Endodermal cell (in vitro differentiated cells): ENCODE measurements at regions not wholly inside any gene's neighbourhood (a gene's known extent, or its start where the extent isn't known, plus 50 kb on each side); places are given as distances from the start of the nearest gene placed in this dataset.

Source experiments
- DNase-seq: peaks from one replicate; pipeline ENCODE4 v3.0.0-alpha.2; 2017
- H3K27ac ChIP-seq: 2 replicates; pipeline ENCODE4 v1.5.1; 2013; ENCODE audit warnings: mild to moderate bottlenecking, low read depth, low read length, moderate library complexity
- H3K27me3 ChIP-seq: 2 replicates; pipeline ENCODE4 v1.6.1; 2013; ENCODE audit warnings: mild to moderate bottlenecking, low read length, moderate library complexity; ENCODE audit not compliant: insufficient read depth, control insufficient read depth, poor library complexity, severe bottlenecking
- H3K36me3 ChIP-seq: 2 replicates; pipeline ENCODE4 v1.7.0; 2013; ENCODE audit warnings: mild to moderate bottlenecking, low read length, moderate library complexity; ENCODE audit not compliant: control insufficient read depth, insufficient read depth
- H3K4me1 ChIP-seq: one replicate; pipeline ENCODE4 v1.7.0; 2013; ENCODE audit warnings: low read length; ENCODE audit not compliant: control insufficient read depth, insufficient read depth
- H3K4me3 ChIP-seq: 2 replicates; pipeline ENCODE4 v1.5.1; 2013; ENCODE audit warnings: mild to moderate bottlenecking, low read length, moderate library complexity
- H3K9ac ChIP-seq: 2 replicates; pipeline ENCODE4 v1.6.1; 2013; ENCODE audit warnings: mild to moderate bottlenecking, low read length, moderate library complexity; ENCODE audit not compliant: poor library complexity, severe bottlenecking; ENCODE audit errors: extremely low read depth
- H3K9me3 ChIP-seq: 2 replicates; pipeline ENCODE4 v1.6.1; 2013; ENCODE audit warnings: mild to moderate bottlenecking, low read length, moderate library complexity; ENCODE audit not compliant: control insufficient read depth
- H3K27ac Mint-ChIP-seq: 2 replicates; pipeline ENCODE4 v1.8.0; 2020; ENCODE audit warnings: mixed read lengths
- H3K27me3 Mint-ChIP-seq: 2 replicates; pipeline ENCODE4 v1.8.0; 2021; ENCODE audit warnings: mild to moderate bottlenecking, mixed read lengths; ENCODE audit not compliant: insufficient read depth
- H3K36me3 Mint-ChIP-seq: 2 replicates; pipeline ENCODE4 v1.8.0; 2020; ENCODE audit warnings: low read depth, mixed read lengths
- H3K4me1 Mint-ChIP-seq: 2 replicates; pipeline ENCODE4 v1.8.0; 2020; ENCODE audit warnings: mixed read lengths
- H3K4me3 Mint-ChIP-seq: 2 replicates; pipeline ENCODE4 v1.8.0; 2020; ENCODE audit warnings: mild to moderate bottlenecking, moderate library complexity, mixed read lengths
- H3K9me3 Mint-ChIP-seq: 2 replicates; pipeline ENCODE4 v1.8.0; 2020; ENCODE audit warnings: mild to moderate bottlenecking, mixed read lengths
- CTCF ChIP-seq: fragments of 200-600 bp; sonication (generic); conservative IDR thresholded peaks from 2 replicates; pipeline ENCODE4 v1.5.0; 2021; ENCODE audit warnings: antibody characterized with exemption, mild to moderate bottlenecking
- WGBS, 2 experiments: methylation state at CpG; one replicate each; pipeline versions ENCODE4 v1.1.5 to v1.1.7; 2013; ENCODE audit warnings: missing lambda C conversion rate in 2 of 2, mixed read lengths in 1 of 2; ENCODE audit not compliant: insufficient coverage in 1 of 2, insufficient read length in 1 of 2; 5-methylcytosine and 5-hydroxymethylcytosine counted together

- Histone ChIP-seq H3K27me3 (no peaks in the 10 kb centered on the region), H3K36me3 (no peaks in the 10 kb centered on the region), H3K4me3 (no peak overlapping the region), H3K9me3 (no peaks in the 10 kb centered on the region), H3K9ac (no peak overlapping the region), H3K4me1 (no peaks in the 10 kb centered on the region), H3K27ac (no peak overlapping the region)
- no peak overlapping the region for H3K27ac Mint-ChIP-seq
- H3K9me3 Mint-ChIP-seq = no peaks in the 10 kb centered on the region
- no peaks in the 10 kb centered on the region for H3K36me3 Mint-ChIP-seq
- H3K4me3 Mint-ChIP-seq = no peak overlapping the region
- no peaks in the 10 kb centered on the region for H3K4me1 Mint-ChIP-seq
- 85% methylated on average over 2 of the region's 2 CpGs; no CpG with 5 or more reads in 1 of the 2 experiments for WGBS, 2 experiments
- no peak for DNase-seq
- H3K27me3 Mint-ChIP-seq = no peaks in the 10 kb centered on the region
- TF ChIP-seq CTCF = no peak
Measured at GRCh38 chr3:174547801-174548435, 311.2 kb upstream of the NAALADL2 start.

- no peak for DNase-seq
- 80% methylated on average over 3 to 4 of the region's 4 CpGs for WGBS, 2 experiments
- Mint-ChIP-seq H3K27me3 (no peaks in the 10 kb centered on the region), H3K27ac (no peak overlapping the region), H3K4me3 (no peak overlapping the region), H3K36me3 (no peaks in the 10 kb centered on the region), H3K9me3 (no peaks in the 10 kb centered on the region), H3K4me1 (no peaks in the 10 kb centered on the region)
- Histone ChIP-seq H3K4me1 (no peaks in the 10 kb centered on the region), H3K9ac (no peak overlapping the region), H3K27ac (no peak overlapping the region), H3K9me3 (no peaks in the 10 kb centered on the region), H3K4me3 (no peak overlapping the region), H3K36me3 (no peaks in the 10 kb centered on the region), H3K27me3 (no peaks in the 10 kb centered on the region)
- no peak for TF ChIP-seq CTCF
Measured at GRCh38 chr3:174548841-174549623, 310.1 kb upstream of the NAALADL2 start.

- H3K9me3 ChIP-seq = no peaks in the 10 kb centered on the region
- H3K27ac ChIP-seq = no peak overlapping the region
- WGBS, 2 experiments = 91 to 95% methylated on average over 4 to 5 of the region's 5 CpGs
- no peaks in the 10 kb centered on the region for H3K4me1 ChIP-seq
- Mint-ChIP-seq H3K27ac (no peak overlapping the region), H3K9me3 (no peaks in the 10 kb centered on the region), H3K4me1 (no peaks in the 10 kb centered on the region), H3K4me3 (no peak overlapping the region), H3K27me3 (no peaks in the 10 kb centered on the region), H3K36me3 (no peaks in the 10 kb centered on the region)
- no peak for DNase-seq
- no peak overlapping the region for H3K9ac ChIP-seq
- H3K4me3 ChIP-seq = no peak overlapping the region
- no peaks in the 10 kb centered on the region for H3K27me3 ChIP-seq
- no peak for TF ChIP-seq CTCF
- no peaks in the 10 kb centered on the region for H3K36me3 ChIP-seq
Measured at GRCh38 chr3:174581558-174581957, 277.6 kb upstream of the NAALADL2 start.
